GM12872 (cell line): ENCODE measurements at regions not wholly inside any gene's neighbourhood (a gene's known extent, or its start where the extent isn't known, plus 50 kb on each side); places are given as distances from the start of the nearest gene placed in this dataset.

ENCODE experiments used
- CTCF ChIP-seq: IDR thresholded peaks from 3 replicates; pipeline ENCODE4 v1.5.1; 2011; ENCODE audit warnings: low read depth, mild to moderate bottlenecking, low read length, moderate library complexity; ENCODE audit not compliant: insufficient read depth

GRCh38 chr6:43934803-43935602 is 165.0 kb downstream of the VEGFA start:
- TF ChIP-seq CTCF = no peak

GRCh38 chr6:43934183-43934802 is 164.3 kb downstream of the VEGFA start:
- TF ChIP-seq CTCF = no peak

GRCh38 chr6:43933148-43933885 is 163.3 kb downstream of the VEGFA start:
- no peak for TF ChIP-seq CTCF

GRCh38 chr6:43932259-43933147 is 162.5 kb downstream of the VEGFA start:
- TF ChIP-seq CTCF = no peak

- TF ChIP-seq CTCF = no peak
Observed at GRCh38 chr6:43931201-43931600, 161.2 kb downstream of the VEGFA start.

GRCh38 chr6:43930440-43931154 is 160.6 kb downstream of the VEGFA start:
- no peak for TF ChIP-seq CTCF
